ENCODE measurements at regions not wholly inside any gene's neighbourhood (a gene's known extent, or its start where the extent isn't known, plus 50 kb on each side); places are given as distances from the start of the nearest gene placed in this dataset.

DNA sequence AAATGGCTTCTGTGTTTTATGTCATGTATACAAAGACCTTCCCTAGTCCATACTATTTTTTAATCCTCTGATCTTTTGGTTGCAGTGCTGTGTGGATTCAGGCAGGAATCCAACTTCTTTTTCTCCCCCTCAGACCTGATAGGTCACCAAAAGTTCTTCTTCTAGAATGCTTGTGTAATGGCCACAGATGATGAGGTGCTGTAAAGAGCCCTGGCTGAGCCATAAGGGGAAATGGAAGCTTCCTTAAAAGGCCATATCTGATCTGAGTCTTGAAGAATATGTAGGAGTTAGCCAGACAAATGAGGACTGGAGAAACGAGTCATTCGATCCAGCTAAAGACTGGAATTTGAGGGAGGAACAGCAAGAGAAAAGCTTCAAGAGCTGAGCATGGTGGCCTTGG is 353.9 kb downstream of the PCNX1 start:
- Histone ChIP-seq H3K4me1 (ENCODE audit: control insufficient read depth, insufficient read depth, low read length) (no peaks in the 10 kb centered on the region), H3K4me3 (ENCODE audit: low read length) (no peak overlapping the region), H3K9me3 (ENCODE audit: control insufficient read depth, insufficient read depth, low read length) (peaks cover 13% of the 10 kb centered on the region), H3K36me3 (ENCODE audit: control insufficient read depth, insufficient read depth, low read length) (no peaks in the 10 kb centered on the region), H3K27ac (ENCODE audit: low read length) (no peak overlapping the region), H3K27me3 (ENCODE audit: control insufficient read depth, insufficient read depth, low read length) (no peaks in the 10 kb centered on the region)
- Mint-ChIP-seq H3K27me3 (ENCODE audit: low read depth in 2 of 2) (peaks cover 6 to 19% of the 10 kb centered on the region in 2 donors), H3K36me3 (peaks cover 26% of the 10 kb centered on the region), H3K27ac (no peak overlapping the region), H3K4me1 (no peaks in the 10 kb centered on the region), H3K9me3 (peaks cover 5 to 10% of the 10 kb centered on the region in 2 donors), H3K4me3 (no peak overlapping the region)
- no peak for TF ChIP-seq CTCF (IDR thresholded peaks at IDR 0.05)
- DNase-seq (no peak), ATAC-seq (no peak)
- WGBS (ENCODE audit: insufficient coverage), result 86% methylated on average over 2 of the region's 2 CpGs
- intact Hi-C loops (cut with micrococcal nuclease), result no loop called here

- Mint-ChIP-seq H3K36me3 (peaks cover 26% of the 10 kb centered on the region), H3K4me1 (peaks cover 4 to 5% of the 10 kb centered on the region in 2 donors), H3K4me3 (no peak overlapping the region), H3K9me3 (peaks cover 3 to 10% of the 10 kb centered on the region in 2 donors), H3K27ac (no peak overlapping the region), H3K27me3 (ENCODE audit: low read depth in 2 of 2) (peaks cover 6 to 19% of the 10 kb centered on the region in 2 donors)
- 88% methylated on average over 2 of the region's 2 CpGs for WGBS (ENCODE audit: insufficient coverage)
- Histone ChIP-seq H3K4me1 (ENCODE audit: control insufficient read depth, insufficient read depth, low read length) (no peaks in the 10 kb centered on the region), H3K4me3 (ENCODE audit: low read length) (no peak overlapping the region), H3K36me3 (ENCODE audit: control insufficient read depth, insufficient read depth, low read length) (no peaks in the 10 kb centered on the region), H3K27ac (ENCODE audit: low read length) (no peak overlapping the region), H3K9me3 (ENCODE audit: control insufficient read depth, insufficient read depth, low read length) (peaks cover 13% of the 10 kb centered on the region), H3K27me3 (ENCODE audit: control insufficient read depth, insufficient read depth, low read length) (no peaks in the 10 kb centered on the region)
- DNase-seq, result no peak
- no peak for ATAC-seq
- intact Hi-C loops (cut with micrococcal nuclease), result no loop called here
- no peak for TF ChIP-seq CTCF (IDR thresholded peaks at IDR 0.05)
Measured at GRCh38 chr14:71262441-71262840, 355.2 kb downstream of the PCNX1 start.

DNA sequence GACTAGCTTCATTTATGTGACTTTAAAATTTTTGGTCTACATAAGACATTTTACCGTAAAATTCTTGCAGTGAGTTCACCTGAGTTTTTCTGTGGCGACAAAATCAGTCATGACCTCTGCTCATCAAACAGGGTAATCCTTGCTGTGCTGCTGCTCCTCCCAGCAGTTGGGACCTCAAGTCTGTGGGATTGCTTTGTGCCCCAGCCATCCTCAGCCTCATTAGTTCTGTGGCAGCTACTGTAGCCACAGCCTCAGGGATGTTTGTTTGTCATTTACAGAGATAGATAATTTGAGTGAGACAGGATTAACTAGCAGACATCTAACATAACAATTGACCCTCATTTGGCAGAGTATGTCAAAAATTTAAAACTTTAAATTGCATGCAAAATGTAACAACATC is 357.0 kb downstream of the PCNX1 start:
- Mint-ChIP-seq H3K27me3 (ENCODE audit: low read depth in 2 of 2) (peaks cover 6 to 15% of the 10 kb centered on the region in 2 donors), H3K4me3 (no peak overlapping the region), H3K4me1 (peaks cover 6 to 9% of the 10 kb centered on the region in 2 donors), H3K27ac (no peak overlapping the region), H3K36me3 (peaks cover 13% of the 10 kb centered on the region), H3K9me3 (peaks cover 1 to 4% of the 10 kb centered on the region in 2 donors)
- no peak for ATAC-seq
- Histone ChIP-seq H3K36me3 (ENCODE audit: control insufficient read depth, insufficient read depth, low read length) (no peaks in the 10 kb centered on the region), H3K9me3 (ENCODE audit: control insufficient read depth, insufficient read depth, low read length) (peaks cover 4% of the 10 kb centered on the region), H3K4me3 (ENCODE audit: low read length) (no peak overlapping the region), H3K27me3 (ENCODE audit: control insufficient read depth, insufficient read depth, low read length) (no peaks in the 10 kb centered on the region), H3K4me1 (ENCODE audit: control insufficient read depth, insufficient read depth, low read length) (no peaks in the 10 kb centered on the region), H3K27ac (ENCODE audit: low read length) (no peak overlapping the region)
- no peak for DNase-seq
- no peak for TF ChIP-seq CTCF (IDR thresholded peaks at IDR 0.05)
- intact Hi-C loops (cut with micrococcal nuclease), result no loop called here
- WGBS (ENCODE audit: insufficient coverage), result 100% methylated on average over 2 of the region's 2 CpGs

DNA sequence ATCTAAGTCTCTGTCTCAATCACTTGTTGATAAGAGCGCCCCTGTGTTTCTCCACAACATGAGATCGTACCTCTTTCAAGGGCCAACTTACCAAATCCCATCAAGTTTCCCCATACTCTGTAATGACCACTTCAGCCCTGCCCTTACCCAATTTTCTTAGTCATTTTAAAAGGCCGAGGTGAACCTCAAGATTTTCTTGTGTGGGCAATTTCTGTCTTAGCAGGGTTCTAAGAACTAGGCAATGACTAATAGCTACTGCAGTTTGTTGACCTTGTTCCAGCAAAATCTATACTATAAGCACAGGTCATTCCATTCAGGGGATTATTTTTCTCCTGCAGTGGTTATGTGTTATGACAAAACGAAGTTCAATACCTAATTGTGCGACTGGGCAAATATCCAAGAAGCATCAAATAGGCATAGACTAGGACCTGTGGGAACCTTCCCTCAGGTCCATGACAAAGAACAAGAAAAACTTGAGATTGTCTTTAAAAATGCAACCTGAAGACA is 359.8 kb downstream of the PCNX1 start:
- H3K27ac Mint-ChIP-seq, result peak overlapping the region in 1 of 2 donors; percentile 59
- DNase-seq, result no peak
- H3K4me1 ChIP-seq (ENCODE audit: control insufficient read depth, insufficient read depth, low read length), result no peaks in the 10 kb centered on the region

More for the DNA sequence above, 359.8 kb downstream of the PCNX1 start:
- no peaks in the 10 kb centered on the region for H3K36me3 ChIP-seq (ENCODE audit: control insufficient read depth, insufficient read depth, low read length)
- Mint-ChIP-seq H3K27me3 (ENCODE audit: low read depth in 2 of 2) (peaks cover 7 to 12% of the 10 kb centered on the region in 2 donors), H3K4me3 (peak overlapping the region; percentile 70), H3K4me1 (peaks cover 6 to 9% of the 10 kb centered on the region in 2 donors), H3K36me3 (peaks cover 10% of the 10 kb centered on the region), H3K9me3 (peaks cover 0 to 3% of the 10 kb centered on the region in 2 donors)
- 75% methylated on average over 5 of the region's 5 CpGs for WGBS (ENCODE audit: insufficient coverage)
- intact Hi-C loops (cut with micrococcal nuclease), result no loop called here
- peak in 1 of 3 donors; percentile 43 for ATAC-seq
- H3K27me3 ChIP-seq (ENCODE audit: control insufficient read depth, insufficient read depth, low read length), result no peaks in the 10 kb centered on the region
- H3K27ac ChIP-seq (ENCODE audit: low read length), result no peak overlapping the region
- no peaks in the 10 kb centered on the region for H3K9me3 ChIP-seq (ENCODE audit: control insufficient read depth, insufficient read depth, low read length)
- H3K4me3 ChIP-seq (ENCODE audit: low read length), result peak overlapping the region; percentile 21
- no peak for TF ChIP-seq CTCF (IDR thresholded peaks at IDR 0.05)
